ENCODE measurements at regions not wholly inside any gene's neighbourhood (a gene's known extent, or its start where the extent isn't known, plus 50 kb on each side); places are given as distances from the start of the nearest gene placed in this dataset.

GRCh38 chr14:104243200-104243599 is 104.8 kb downstream of the KIF26A start:
- H3K36me3 ChIP-seq (ENCODE audit: control insufficient read depth in 2 of 2, insufficient read depth in 2 of 2, low read length in 2 of 2) = no peaks in the 10 kb centered on the region
- peaks cover 9 to 15% of the 10 kb centered on the region in 2 donors for H3K4me1 ChIP-seq (ENCODE audit: control insufficient read depth in 2 of 2, insufficient read depth in 2 of 2, low read length in 2 of 2)
- no peak overlapping the region for H3K27ac ChIP-seq (ENCODE audit: low read depth in 2 of 2, low read length in 2 of 2)
- H3K4me3 ChIP-seq (ENCODE audit: low read length in 2 of 2) = no peak overlapping the region
- H3K9ac ChIP-seq (ENCODE audit: low read depth in 1 of 2, low read length in 2 of 2) = no peak overlapping the region
- no peaks in the 10 kb centered on the region for H3K27me3 ChIP-seq (ENCODE audit: control insufficient read depth in 2 of 2, insufficient read depth in 2 of 2, low read length in 2 of 2)
- H3K9me3 ChIP-seq (ENCODE audit: control insufficient read depth in 2 of 2, low read length in 2 of 2) = peaks cover 2 to 7% of the 10 kb centered on the region in 2 donors

DNA sequence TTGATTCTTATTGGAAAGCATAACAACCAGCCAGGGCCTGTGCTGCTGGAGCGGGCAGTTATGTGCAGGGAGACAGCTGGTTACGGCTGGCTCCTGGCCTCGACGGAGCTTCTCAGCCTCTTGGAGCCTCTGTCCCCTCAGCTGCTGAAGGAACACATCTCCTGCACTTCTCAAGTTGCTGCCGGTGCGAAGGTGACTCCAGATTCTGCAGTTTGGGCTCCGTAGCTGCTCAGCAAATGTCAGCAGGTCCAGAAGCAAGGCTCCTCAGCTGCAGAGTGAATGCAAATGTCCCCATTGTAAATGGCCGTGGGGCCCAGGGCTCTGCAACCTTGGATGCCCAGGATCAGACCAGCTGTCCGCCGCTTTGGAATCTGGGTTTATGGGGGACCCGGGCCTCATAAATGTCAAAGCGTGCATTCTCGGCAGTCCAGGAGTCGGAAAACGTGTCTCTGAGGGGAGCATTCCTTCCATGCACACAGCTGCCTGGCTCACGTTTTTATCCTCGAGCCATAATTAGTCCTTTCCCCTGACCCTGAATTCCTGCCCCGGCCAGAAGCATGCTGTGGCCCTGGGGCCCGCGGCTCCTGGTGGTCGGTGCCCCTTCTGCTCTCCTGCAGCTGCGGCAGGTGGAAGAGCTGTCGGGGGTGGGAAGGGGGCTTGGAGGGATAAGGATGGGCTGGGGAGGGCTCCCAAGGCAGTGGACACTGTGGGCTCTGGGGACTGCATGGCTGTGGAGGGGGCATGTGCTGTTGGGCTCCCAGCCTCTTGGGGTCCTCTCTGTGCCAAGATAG is 106.0 kb downstream of the KIF26A start:
- Histone ChIP-seq H3K9ac (ENCODE audit: low read depth in 1 of 2, low read length in 2 of 2) (no peak overlapping the region), H3K4me1 (ENCODE audit: control insufficient read depth in 2 of 2, insufficient read depth in 2 of 2, low read length in 2 of 2) (peaks cover 9 to 15% of the 10 kb centered on the region in 2 donors), H3K27ac (ENCODE audit: low read depth in 2 of 2, low read length in 2 of 2) (no peak overlapping the region), H3K9me3 (ENCODE audit: control insufficient read depth in 2 of 2, low read length in 2 of 2) (peaks cover 2 to 7% of the 10 kb centered on the region in 2 donors), H3K4me3 (ENCODE audit: low read length in 2 of 2) (no peak overlapping the region), H3K27me3 (ENCODE audit: control insufficient read depth in 2 of 2, insufficient read depth in 2 of 2, low read length in 2 of 2) (no peaks in the 10 kb centered on the region), H3K36me3 (ENCODE audit: control insufficient read depth in 2 of 2, insufficient read depth in 2 of 2, low read length in 2 of 2) (no peaks in the 10 kb centered on the region)

DNA sequence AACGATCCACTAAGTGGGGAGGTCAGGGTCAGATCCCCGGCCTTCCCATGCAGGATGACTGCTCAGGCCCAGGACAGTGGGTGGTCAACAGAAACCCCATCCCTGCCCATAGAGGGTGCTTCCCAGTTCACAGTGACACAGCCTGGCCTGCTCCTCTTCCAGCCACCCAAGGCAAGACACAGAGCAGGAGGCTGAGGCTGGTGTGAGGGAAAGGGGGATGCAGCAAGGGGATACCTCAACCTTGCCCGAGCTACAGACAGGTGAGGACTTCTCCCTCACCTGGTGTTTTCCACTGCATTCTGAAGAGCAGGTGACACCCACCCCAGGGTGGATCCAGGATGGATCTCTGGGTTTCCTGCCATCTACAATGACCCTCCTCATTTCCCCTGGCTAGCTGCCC is 106.7 kb downstream of the KIF26A start:
- no peak overlapping the region for H3K9ac ChIP-seq (ENCODE audit: low read depth in 1 of 2, low read length in 2 of 2)
- H3K4me3 ChIP-seq (ENCODE audit: low read length in 2 of 2) = no peak overlapping the region
- H3K36me3 ChIP-seq (ENCODE audit: control insufficient read depth in 2 of 2, insufficient read depth in 2 of 2, low read length in 2 of 2) = no peaks in the 10 kb centered on the region
- H3K4me1 ChIP-seq (ENCODE audit: control insufficient read depth in 2 of 2, insufficient read depth in 2 of 2, low read length in 2 of 2) = peaks cover 3 to 11% of the 10 kb centered on the region in 2 donors
- H3K27ac ChIP-seq (ENCODE audit: low read depth in 2 of 2, low read length in 2 of 2) = no peak overlapping the region
- H3K27me3 ChIP-seq (ENCODE audit: control insufficient read depth in 2 of 2, insufficient read depth in 2 of 2, low read length in 2 of 2) = no peaks in the 10 kb centered on the region
- peaks cover 2 to 7% of the 10 kb centered on the region in 2 donors for H3K9me3 ChIP-seq (ENCODE audit: control insufficient read depth in 2 of 2, low read length in 2 of 2)

GRCh38 chr14:104245723-104246122 is 107.3 kb downstream of the KIF26A start:
- Histone ChIP-seq H3K27ac (ENCODE audit: low read depth in 2 of 2, low read length in 2 of 2) (no peak overlapping the region), H3K27me3 (ENCODE audit: control insufficient read depth in 2 of 2, insufficient read depth in 2 of 2, low read length in 2 of 2) (no peaks in the 10 kb centered on the region), H3K36me3 (ENCODE audit: control insufficient read depth in 2 of 2, insufficient read depth in 2 of 2, low read length in 2 of 2) (no peaks in the 10 kb centered on the region), H3K4me3 (ENCODE audit: low read length in 2 of 2) (no peak overlapping the region), H3K9me3 (ENCODE audit: control insufficient read depth in 2 of 2, low read length in 2 of 2) (peaks cover 2 to 7% of the 10 kb centered on the region in 2 donors), H3K4me1 (ENCODE audit: control insufficient read depth in 2 of 2, insufficient read depth in 2 of 2, low read length in 2 of 2) (peaks cover 0 to 5% of the 10 kb centered on the region in 2 donors), H3K9ac (ENCODE audit: low read depth in 1 of 2, low read length in 2 of 2) (no peak overlapping the region)

GRCh38 chr14:104246401-104247335 is 108.3 kb downstream of the KIF26A start:
- no peak overlapping the region for H3K27ac ChIP-seq (ENCODE audit: low read depth in 2 of 2, low read length in 2 of 2)
- peaks cover 2 to 7% of the 10 kb centered on the region in 2 donors for H3K9me3 ChIP-seq (ENCODE audit: control insufficient read depth in 2 of 2, low read length in 2 of 2)
- no peaks in the 10 kb centered on the region for H3K36me3 ChIP-seq (ENCODE audit: control insufficient read depth in 2 of 2, insufficient read depth in 2 of 2, low read length in 2 of 2)

GRCh38 chr14:104247336-104248202 is 109.2 kb downstream of the KIF26A start:
- peaks cover 2 to 7% of the 10 kb centered on the region in 2 donors for H3K9me3 ChIP-seq (ENCODE audit: control insufficient read depth in 2 of 2, low read length in 2 of 2)
- H3K9ac ChIP-seq (ENCODE audit: low read depth in 1 of 2, low read length in 2 of 2) = no peak overlapping the region
- peaks cover 0 to 3% of the 10 kb centered on the region in 2 donors for H3K4me1 ChIP-seq (ENCODE audit: control insufficient read depth in 2 of 2, insufficient read depth in 2 of 2, low read length in 2 of 2)
- no peaks in the 10 kb centered on the region for H3K36me3 ChIP-seq (ENCODE audit: control insufficient read depth in 2 of 2, insufficient read depth in 2 of 2, low read length in 2 of 2)
- H3K4me3 ChIP-seq (ENCODE audit: low read length in 2 of 2) = no peak overlapping the region
- H3K27ac ChIP-seq (ENCODE audit: low read depth in 2 of 2, low read length in 2 of 2) = no peak overlapping the region
- no peaks in the 10 kb centered on the region for H3K27me3 ChIP-seq (ENCODE audit: control insufficient read depth in 2 of 2, insufficient read depth in 2 of 2, low read length in 2 of 2)

More at GRCh38 chr14:104246401-104247335, 108.3 kb downstream of the KIF26A start:
- Histone ChIP-seq H3K4me3 (ENCODE audit: low read length in 2 of 2) (no peak overlapping the region), H3K27me3 (ENCODE audit: control insufficient read depth in 2 of 2, insufficient read depth in 2 of 2, low read length in 2 of 2) (no peaks in the 10 kb centered on the region), H3K4me1 (ENCODE audit: control insufficient read depth in 2 of 2, insufficient read depth in 2 of 2, low read length in 2 of 2) (peaks cover 0 to 3% of the 10 kb centered on the region in 2 donors), H3K9ac (ENCODE audit: low read depth in 1 of 2, low read length in 2 of 2) (peak overlapping the region in 1 of 2 donors; percentile 12)

DNA sequence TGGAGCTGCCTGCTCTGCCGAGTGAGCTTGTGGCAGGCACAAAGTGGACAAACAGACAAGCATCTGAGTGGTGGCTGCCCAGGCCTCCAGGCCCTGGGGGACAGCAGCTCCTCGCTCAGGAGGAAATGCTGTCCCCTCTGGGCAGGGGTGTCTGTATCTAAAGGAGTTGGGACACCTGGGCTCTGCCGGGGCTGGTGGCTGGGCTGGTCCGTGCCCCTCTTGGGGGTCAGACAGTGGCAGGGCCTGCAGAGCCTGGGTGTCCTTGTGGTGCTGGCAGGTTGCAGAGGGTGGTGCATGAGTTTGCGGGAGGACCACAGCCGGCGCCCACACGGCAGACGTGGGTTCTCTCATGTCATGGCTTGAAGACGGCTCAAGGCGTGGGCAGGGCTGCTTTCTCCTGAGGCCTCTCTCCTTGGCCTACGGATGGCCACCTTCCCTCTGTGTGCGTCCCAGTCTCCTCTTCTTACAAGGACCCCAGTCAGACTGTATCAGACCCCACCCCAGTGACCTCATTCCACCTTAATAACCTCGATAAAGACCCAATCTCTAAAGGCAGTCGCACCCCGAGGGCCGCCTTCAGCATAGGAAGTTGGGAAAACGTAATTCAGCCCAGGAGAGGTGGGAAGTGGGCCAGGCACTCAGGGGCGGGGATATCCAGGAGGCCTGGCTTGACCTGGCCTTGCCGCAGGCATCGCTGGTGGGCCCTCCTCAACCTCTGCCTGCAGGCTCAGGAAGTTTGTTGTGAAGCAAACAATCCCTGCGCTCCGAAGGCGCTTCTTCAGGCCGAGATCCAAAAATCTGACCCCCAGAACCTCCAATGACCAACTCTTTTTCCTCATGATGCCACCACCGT is 110.0 kb downstream of the KIF26A start:
- no peak overlapping the region for H3K9ac ChIP-seq (ENCODE audit: low read depth in 1 of 2, low read length in 2 of 2)
- peaks cover 2 to 5% of the 10 kb centered on the region in 2 donors for H3K9me3 ChIP-seq (ENCODE audit: control insufficient read depth in 2 of 2, low read length in 2 of 2)
- H3K36me3 ChIP-seq (ENCODE audit: control insufficient read depth in 2 of 2, insufficient read depth in 2 of 2, low read length in 2 of 2) = no peaks in the 10 kb centered on the region
- peaks cover 0 to 3% of the 10 kb centered on the region in 2 donors for H3K4me1 ChIP-seq (ENCODE audit: control insufficient read depth in 2 of 2, insufficient read depth in 2 of 2, low read length in 2 of 2)
- no peak overlapping the region for H3K27ac ChIP-seq (ENCODE audit: low read depth in 2 of 2, low read length in 2 of 2)
- H3K4me3 ChIP-seq (ENCODE audit: low read length in 2 of 2) = no peak overlapping the region
- no peaks in the 10 kb centered on the region for H3K27me3 ChIP-seq (ENCODE audit: control insufficient read depth in 2 of 2, insufficient read depth in 2 of 2, low read length in 2 of 2)

- Histone ChIP-seq H3K4me3 (ENCODE audit: low read length in 2 of 2) (no peak overlapping the region), H3K9ac (ENCODE audit: low read depth in 1 of 2, low read length in 2 of 2) (no peak overlapping the region), H3K4me1 (ENCODE audit: control insufficient read depth in 2 of 2, insufficient read depth in 2 of 2, low read length in 2 of 2) (peaks cover 0 to 3% of the 10 kb centered on the region in 2 donors), H3K27ac (ENCODE audit: low read depth in 2 of 2, low read length in 2 of 2) (no peak overlapping the region), H3K9me3 (ENCODE audit: control insufficient read depth in 2 of 2, low read length in 2 of 2) (peaks cover 2 to 5% of the 10 kb centered on the region in 2 donors), H3K36me3 (ENCODE audit: control insufficient read depth in 2 of 2, insufficient read depth in 2 of 2, low read length in 2 of 2) (no peaks in the 10 kb centered on the region), H3K27me3 (ENCODE audit: control insufficient read depth in 2 of 2, insufficient read depth in 2 of 2, low read length in 2 of 2) (no peaks in the 10 kb centered on the region)
These were observed 110.7 kb downstream of the KIF26A start for GRCh38 chr14:104249089-104249488.

- Histone ChIP-seq H3K36me3 (ENCODE audit: control insufficient read depth in 2 of 2, insufficient read depth in 2 of 2, low read length in 2 of 2) (no peaks in the 10 kb centered on the region), H3K27ac (ENCODE audit: low read depth in 2 of 2, low read length in 2 of 2) (no peak overlapping the region), H3K4me1 (ENCODE audit: control insufficient read depth in 2 of 2, insufficient read depth in 2 of 2, low read length in 2 of 2) (peaks cover 0 to 3% of the 10 kb centered on the region in 2 donors), H3K9ac (ENCODE audit: low read depth in 1 of 2, low read length in 2 of 2) (no peak overlapping the region), H3K4me3 (ENCODE audit: low read length in 2 of 2) (no peak overlapping the region), H3K9me3 (ENCODE audit: control insufficient read depth in 2 of 2, low read length in 2 of 2) (peaks cover 2 to 5% of the 10 kb centered on the region in 2 donors), H3K27me3 (ENCODE audit: control insufficient read depth in 2 of 2, insufficient read depth in 2 of 2, low read length in 2 of 2) (no peaks in the 10 kb centered on the region)
These were observed 111.3 kb downstream of the KIF26A start for GRCh38 chr14:104249706-104250105.
